SW480 (cell line): ENCODE measurements at regions not wholly inside any gene's neighbourhood (a gene's known extent, or its start where the extent isn't known, plus 50 kb on each side); places are given as distances from the start of the nearest gene placed in this dataset.

Experiments
- DNase-seq: peaks from one replicate; pipeline ENCODE4 v3.0.0-alpha.2; 2016; ENCODE audit warnings: low spot score

GRCh38 chr2:240320204-240320993 lies 115.1 kb upstream of the GPC1 start:
- DNase-seq, result peak; percentile 93

GRCh38 chr2:240322231-240322955 lies 113.1 kb upstream of the GPC1 start:
- DNase-seq, result no peak

DNA sequence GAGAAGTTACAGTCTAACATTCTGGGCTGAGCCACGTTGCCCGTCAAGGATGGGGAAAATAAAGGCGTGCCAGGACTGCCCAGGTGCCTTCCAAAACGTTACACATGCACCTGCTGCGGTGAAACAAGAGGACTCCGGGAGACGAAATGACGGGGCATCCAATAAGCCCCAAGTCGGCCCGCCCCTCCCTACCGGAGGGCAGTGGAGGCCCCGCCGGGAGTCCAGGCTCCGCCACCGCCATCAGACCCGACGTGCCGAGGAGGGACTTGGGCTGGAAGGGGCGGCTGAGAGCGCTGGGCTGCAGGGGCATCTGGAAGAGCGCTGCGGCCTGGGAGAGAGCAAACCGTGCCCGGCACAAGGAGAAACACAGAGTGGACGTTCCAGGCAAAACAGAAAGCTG lies 112.5 kb upstream of the GPC1 start:
- DNase-seq, result no peak

DNA sequence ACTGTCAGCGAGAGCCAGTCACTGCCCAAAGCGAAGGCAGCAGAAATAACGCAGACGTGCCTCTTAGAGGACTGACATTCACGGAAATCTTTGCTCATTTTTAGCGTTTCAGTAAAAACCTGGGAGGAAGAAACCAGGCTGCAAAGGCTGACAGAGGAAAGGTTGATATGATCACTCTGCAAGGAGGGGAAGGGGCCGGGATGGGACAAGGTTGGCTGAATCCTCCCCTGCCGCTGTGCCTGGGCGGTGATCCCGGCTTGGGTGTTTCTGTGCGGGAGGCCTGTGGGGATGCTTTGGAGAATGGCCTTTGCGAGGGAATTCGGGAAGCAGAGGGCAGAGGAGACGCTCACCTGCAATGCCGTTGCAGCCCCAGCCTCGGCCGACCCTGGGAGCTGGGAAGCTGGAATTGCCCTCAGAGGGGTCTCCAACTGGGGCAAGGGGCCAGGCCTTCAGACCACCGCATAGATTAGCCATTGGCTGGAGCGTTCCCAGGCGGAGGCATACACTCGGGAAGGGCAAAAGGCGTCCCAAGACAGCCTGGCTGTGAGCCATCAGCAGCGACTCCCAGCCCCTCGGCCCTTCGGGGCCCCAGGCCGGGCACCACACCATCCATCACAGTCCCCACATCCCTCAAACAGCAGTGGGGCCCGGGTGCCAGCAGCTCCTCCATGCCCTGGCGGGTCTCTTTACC lies 111.7 kb upstream of the GPC1 start:
- DNase-seq, result no peak

DNA sequence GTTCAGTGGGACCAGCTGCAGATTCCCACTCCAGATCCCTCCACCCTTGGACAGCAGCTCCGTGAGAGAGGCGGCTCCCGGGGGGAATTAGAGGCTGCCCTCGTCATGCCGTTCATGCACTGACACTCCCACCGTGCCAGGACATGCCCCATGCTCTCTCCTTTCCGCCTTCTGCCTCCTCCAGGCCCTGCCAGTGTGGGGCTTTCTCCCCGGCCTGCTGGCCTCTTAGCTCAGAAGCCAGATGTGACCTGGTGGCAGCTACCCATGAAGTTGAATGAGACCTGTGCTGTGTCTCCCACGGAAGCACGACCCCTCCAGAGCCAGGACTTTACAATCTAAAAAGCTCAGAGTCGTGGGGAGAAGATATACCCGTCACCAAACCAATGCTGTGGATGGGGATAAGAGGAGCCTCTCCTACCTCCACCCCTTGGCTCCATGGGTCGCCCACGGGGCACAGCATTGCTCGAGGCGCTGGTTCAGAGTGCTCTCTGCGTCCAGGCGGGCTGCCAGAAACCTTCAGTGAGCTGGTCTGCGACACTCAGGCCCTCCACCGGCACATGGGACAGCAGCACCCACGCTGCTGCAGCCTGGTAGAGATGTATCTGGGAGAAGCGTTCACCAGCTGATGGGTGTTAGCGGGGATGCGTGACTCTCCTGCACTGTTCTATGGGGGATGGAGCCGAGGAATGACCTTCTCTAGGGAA lies 111.0 kb upstream of the GPC1 start:
- no peak for DNase-seq

DNA sequence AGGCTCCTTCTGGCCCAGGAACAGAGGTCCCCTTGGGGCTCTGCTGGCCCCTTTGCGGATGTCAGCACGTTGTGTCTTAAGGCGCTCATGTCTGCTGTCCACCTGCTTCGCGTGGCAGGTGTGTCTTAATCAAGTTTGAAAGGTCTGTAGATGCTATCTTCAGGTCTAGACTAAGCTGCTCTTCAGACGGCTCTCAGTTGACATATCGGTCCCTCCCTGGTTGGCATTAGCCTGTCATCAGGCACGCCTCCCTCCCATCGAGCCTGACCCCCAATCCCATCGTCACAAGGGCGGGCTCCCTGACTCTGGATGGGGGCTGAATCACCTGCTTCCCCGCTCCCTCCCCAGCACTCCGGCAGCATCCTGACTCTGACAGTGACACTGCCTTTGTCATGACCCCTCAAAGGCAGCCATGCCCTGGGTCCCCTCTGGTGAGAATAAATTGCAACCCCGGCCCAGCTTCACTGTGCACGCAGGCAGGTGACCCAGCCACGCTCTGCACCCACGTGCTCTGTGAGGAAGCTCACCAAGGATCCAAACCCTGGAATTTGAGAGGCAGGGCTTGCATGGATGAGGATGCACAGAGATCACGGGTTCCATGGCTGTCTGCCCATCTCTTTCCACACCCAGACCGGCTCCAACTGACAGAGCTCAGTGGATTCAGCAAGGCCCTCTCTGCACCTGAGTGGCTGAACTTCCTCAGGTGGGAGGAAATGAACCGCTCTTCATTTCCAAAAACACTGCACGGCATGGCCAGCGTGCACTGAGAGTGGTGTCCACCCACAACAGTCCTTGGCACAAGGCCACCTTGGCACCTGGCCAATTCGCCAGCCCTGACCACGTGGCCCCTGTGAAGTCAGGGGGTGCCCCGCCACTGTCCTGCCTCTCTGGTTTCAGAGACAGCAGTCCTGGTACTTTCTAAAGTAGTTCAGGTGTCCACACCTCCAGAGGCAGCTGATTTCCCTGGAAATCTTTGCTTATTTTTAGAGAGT lies 110.2 kb upstream of the GPC1 start:
- DNase-seq, result no peak

GRCh38 chr2:240326246-240326645 lies 109.2 kb upstream of the GPC1 start:
- DNase-seq, result no peak

GRCh38 chr2:240326886-240327285 lies 108.6 kb upstream of the GPC1 start:
- DNase-seq, result no peak

DNA sequence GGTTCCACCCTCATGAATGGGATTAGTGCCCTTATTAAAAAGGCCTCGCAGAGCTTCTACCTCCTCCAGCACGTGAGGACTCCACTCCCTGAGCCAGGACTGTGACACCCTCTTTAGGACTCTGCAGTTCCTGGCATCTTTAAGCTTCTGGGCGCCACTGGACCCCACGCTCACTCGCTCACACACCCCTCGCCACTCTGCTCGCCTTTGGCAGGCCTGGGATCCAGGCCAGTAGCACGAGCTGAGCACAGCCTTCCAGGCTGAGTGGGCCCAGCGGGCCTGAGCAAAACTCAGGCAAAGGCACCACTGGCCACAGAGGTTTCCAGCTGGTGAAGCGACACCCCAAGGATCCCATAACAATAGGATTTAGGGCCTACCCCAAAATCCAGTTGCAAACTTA lies 107.9 kb upstream of the GPC1 start:
- DNase-seq, result no peak

DNA sequence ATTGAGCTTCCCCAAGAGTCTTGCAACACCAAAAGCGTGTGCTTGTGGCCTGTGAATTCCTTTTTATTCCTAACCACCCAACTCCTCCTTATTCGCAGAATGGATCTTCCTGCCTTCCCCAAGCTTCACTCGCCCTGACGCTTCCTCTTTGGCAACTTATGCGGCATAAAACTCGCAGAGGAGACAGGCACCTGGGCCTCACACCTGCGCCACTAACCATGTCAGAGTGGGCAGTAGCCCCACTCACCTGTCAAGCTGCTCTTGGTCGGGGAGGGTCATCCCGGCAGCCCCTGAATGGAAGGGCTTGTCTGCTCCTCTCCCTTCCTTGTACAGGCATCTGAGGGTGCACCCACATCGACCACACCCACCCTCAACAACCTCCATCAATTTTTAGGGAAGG lies 106.9 kb upstream of the GPC1 start:
- DNase-seq, result no peak

GRCh38 chr2:240329116-240329665 lies 106.3 kb upstream of the GPC1 start:
- DNase-seq, result no peak

DNA sequence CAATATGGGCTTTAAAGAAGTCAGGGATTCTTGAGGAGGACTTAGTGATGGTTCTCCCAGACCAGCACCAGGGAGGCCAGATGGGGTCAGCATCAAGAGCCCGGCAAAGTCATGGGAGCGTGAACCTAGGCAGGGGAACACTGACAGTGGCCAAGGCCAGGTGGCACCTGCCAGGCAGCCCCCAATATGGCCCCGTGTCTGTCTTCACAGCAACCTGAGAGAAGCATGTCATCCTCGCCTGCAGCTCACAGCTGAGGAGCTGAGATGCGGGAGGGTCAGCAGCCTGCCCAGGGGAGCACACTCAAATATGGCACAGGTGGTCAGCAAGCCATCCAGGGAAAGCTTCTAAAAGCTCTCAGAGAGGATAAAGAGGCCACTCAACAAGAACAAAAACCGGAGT lies 105.7 kb upstream of the GPC1 start:
- no peak for DNase-seq

DNA sequence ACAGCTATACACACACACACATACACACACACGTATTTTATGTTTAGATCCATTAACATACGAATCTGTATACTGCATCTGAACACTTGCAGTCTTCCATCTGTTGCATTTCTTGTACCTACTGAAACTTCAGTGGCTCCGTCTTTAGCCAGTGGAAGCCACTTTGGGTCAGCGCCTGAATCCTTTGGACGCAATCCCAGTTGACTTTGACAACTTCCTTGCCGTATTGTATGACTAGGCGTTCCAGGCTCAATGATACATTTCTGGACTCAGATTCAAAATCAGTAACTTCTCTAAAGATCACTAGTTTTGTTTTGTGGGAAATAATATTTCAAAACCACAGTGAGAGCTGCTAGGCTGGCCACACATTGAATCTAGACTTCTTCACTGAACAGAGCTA lies 101.5 kb upstream of the GPC1 start:
- no peak for DNase-seq

GRCh38 chr2:240335061-240335460 lies 100.4 kb upstream of the GPC1 start:
- DNase-seq, result no peak

- no peak for DNase-seq
These were observed 98.5 kb upstream of the GPC1 start for GRCh38 chr2:240336820-240337427.

GRCh38 chr2:240338274-240338673 lies 97.2 kb upstream of the GPC1 start:
- DNase-seq, result no peak

DNA sequence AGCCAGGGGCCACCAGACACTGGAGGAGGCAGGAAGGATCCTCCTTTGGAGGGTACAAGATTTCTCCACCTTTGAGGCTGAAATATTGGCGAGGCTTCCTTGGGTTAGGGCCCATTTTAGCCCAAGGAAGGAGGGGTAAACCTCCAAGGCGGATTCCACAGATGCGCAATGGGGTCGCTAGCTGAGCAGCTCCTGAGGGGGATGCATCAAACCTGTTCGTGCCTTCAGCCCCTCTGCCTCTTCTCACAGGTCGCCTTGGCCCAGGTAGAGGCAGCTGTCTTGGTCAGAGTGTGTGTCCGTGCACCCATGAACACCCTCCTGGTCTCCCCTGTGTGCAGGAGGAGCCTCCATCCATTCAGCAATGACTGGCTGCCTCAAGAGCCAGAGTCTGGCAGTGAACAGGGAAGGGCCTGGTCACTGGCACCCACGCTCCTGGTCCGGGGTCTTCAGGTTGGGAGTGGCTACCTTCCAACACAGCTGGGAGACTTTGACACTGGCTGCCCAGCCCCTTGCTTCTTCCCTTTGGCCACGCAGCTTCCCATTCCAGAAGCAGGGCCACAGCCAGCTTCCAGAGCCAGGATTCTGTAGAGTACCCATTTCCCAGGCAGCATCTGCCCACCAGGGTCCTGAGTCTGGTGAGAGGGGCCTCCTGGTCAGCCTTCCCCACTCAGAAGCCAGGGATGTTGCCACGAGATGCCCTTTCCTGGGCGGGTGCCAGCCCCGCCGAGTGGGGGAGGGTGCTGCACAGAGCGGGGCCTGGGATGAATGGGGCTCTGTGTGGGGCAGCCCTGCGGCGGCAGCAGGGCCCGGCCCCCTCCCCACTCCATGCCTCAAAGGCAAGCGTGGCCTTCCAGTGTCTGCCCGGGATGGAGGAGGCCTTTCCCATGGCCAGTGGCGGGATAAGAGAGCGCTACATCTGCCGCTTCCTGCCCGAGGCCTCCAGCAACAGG lies 95.8 kb upstream of the GPC1 start:
- no peak for DNase-seq

DNA sequence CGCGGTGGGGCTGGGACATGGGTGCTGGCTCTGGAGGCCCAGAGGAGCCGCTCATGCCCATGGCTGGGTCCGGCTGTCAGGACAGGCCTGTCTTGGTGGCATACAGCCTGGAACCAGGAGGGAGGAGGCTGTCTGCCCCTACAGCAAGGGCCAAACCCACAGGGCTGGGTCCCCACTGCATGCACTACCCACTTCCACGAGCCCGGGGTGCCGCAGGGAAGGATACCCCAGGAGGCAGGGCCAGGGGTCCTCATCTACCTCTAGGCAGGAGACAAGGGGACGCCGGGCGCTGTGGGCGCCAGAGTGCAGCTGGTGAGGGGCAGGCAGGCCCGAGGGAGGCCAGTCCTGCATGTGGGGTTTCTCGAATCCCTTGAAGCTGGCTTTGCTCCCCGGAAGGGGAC lies 95.1 kb upstream of the GPC1 start:
- DNase-seq, result no peak

- no peak for DNase-seq
These were observed 94.4 kb upstream of the GPC1 start for GRCh38 chr2:240341064-240341463.
